Fibroblast of the aortic adventitia (primary cell): ENCODE measurements at regions not wholly inside any gene's neighbourhood (a gene's known extent, or its start where the extent isn't known, plus 50 kb on each side); places are given as distances from the start of the nearest gene placed in this dataset.
"Not testable (repeated sequence)": the region's sequence is repeated elsewhere in the genome, so short reads cannot be mapped to it uniquely, and the experiment has no call there.

Source experiments
- DNase-seq: peaks from one replicate; pipeline ENCODE4 v3.0.0-alpha.2; 2010; ENCODE audit warnings: low read depth
- H3K4me3 ChIP-seq: 2 replicates; pipeline ENCODE4 v1.5.1; 2011; ENCODE audit warnings: low read depth, mild to moderate bottlenecking, control low read depth, low read length, moderate library complexity
- CTCF ChIP-seq: IDR thresholded peaks from 2 replicates; pipeline ENCODE4 v1.5.1; 2011; ENCODE audit warnings: mild to moderate bottlenecking, low read length, control low read depth, inconsistent platforms; ENCODE audit not compliant: insufficient read depth

- no peak overlapping the region for H3K4me3 ChIP-seq
- TF ChIP-seq CTCF, result no peak
- no peak for DNase-seq
These were observed 104.6 kb upstream of the HES1 start for GRCh38 chr3:194031349-194031748.

- no peak for DNase-seq
- no peak for TF ChIP-seq CTCF
- no peak overlapping the region for H3K4me3 ChIP-seq
These were observed 103.9 kb upstream of the HES1 start for GRCh38 chr3:194031867-194032635.

GRCh38 chr3:194032828-194033435 lies 103.0 kb upstream of the HES1 start:
- TF ChIP-seq CTCF, result no peak
- DNase-seq, result no peak
- no peak overlapping the region for H3K4me3 ChIP-seq

- DNase-seq, result no peak
- TF ChIP-seq CTCF, result no peak
- no peak overlapping the region for H3K4me3 ChIP-seq
These were observed 101.3 kb upstream of the HES1 start for GRCh38 chr3:194034346-194035336.

- TF ChIP-seq CTCF, result no peak
- no peak for DNase-seq
These were observed 100.4 kb upstream of the HES1 start for GRCh38 chr3:194035406-194036138.

GRCh38 chr3:194036842-194037241 lies 99.1 kb upstream of the HES1 start:
- DNase-seq, result no peak
- H3K4me3 ChIP-seq, result no peak overlapping the region
- TF ChIP-seq CTCF, result no peak

More at GRCh38 chr3:194035406-194036138, 100.4 kb upstream of the HES1 start:
- no peak overlapping the region for H3K4me3 ChIP-seq

- not testable (repeated sequence) for DNase-seq
These were observed 97.6 kb upstream of the HES1 start for GRCh38 chr3:194038346-194038745.

More at GRCh38 chr3:194038346-194038745, 97.6 kb upstream of the HES1 start:
- not testable (repeated sequence) for H3K4me3 ChIP-seq
